ENCODE measurements at regions not wholly inside any gene's neighbourhood (a gene's known extent, or its start where the extent isn't known, plus 50 kb on each side); places are given as distances from the start of the nearest gene placed in this dataset.

DNA sequence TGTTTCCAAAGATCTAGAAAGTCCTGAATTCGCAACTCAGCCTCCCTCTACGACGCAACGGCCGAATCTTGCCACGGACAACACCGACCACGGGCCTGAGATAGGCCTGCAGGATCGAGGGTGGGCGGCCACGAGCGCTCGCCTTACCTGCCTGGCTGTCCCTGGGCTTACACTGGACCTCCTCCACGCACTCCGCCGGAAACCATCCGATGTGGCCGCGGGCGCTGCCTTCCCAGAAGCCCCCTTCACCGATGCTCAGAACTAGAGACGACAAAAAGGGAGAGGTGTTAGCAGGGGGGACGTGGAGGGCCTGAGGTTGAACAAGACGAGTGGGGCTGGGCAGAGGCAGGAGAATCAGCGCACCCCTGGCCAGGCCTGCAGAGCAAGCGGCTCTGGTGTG lies 400.0 kb downstream of the CTTN start:
- no peak for TF ChIP-seq CTCF (conservative IDR thresholded peaks at IDR 0.05; ENCODE audit: low read depth, low read length)
- no peak for TF ChIP-seq EZH2 (IDR thresholded peaks at IDR 0.05; ENCODE audit: borderline replicate concordance, low read depth, low read length, poor library complexity, severe bottlenecking)

Data from A673 (cell line).